SK-N-SH treated with all-trans-retinoic acid at 6 μM for 48 hours (cell line): ENCODE measurements at regions not wholly inside any gene's neighbourhood (a gene's known extent, or its start where the extent isn't known, plus 50 kb on each side); places are given as distances from the start of the nearest gene placed in this dataset.

ENCODE experiments used
- ATAC-seq: fragments of 200-7000 bp; cut with Tn5 transposase; 3 replicates; pipeline ENCODE4 v1.9.1; 2020; ENCODE audit warnings: mild to moderate bottlenecking, moderate library complexity
- CSDC2 ChIP-seq: fragments of 250-450 bp; sonication (Bioruptor Pico); IDR thresholded peaks from 2 replicates; pipeline ENCODE4 v1.5.0; 2020; ENCODE audit warnings: mild to moderate bottlenecking, moderate library complexity
- CSRNP3 ChIP-seq: fragments of 250-450 bp; sonication (Bioruptor Pico); IDR thresholded peaks from 2 replicates; pipeline ENCODE4 v1.5.1; 2021; ENCODE audit warnings: mild to moderate bottlenecking, moderate library complexity
- ESRRG ChIP-seq: fragments of 250-450 bp; sonication (Bioruptor Pico); IDR thresholded peaks from 2 replicates; pipeline ENCODE4 v1.6.1; 2021; ENCODE audit warnings: mild to moderate bottlenecking
- GLIS3 ChIP-seq: fragments of 250-450 bp; sonication (Bioruptor Pico); IDR thresholded peaks from 2 replicates; pipeline ENCODE4 v1.5.0; 2020; ENCODE audit warnings: mild to moderate bottlenecking, moderate library complexity
- OSR1 ChIP-seq: fragments of 250-450 bp; sonication (Bioruptor Pico); IDR thresholded peaks from 2 replicates; pipeline ENCODE4 v1.8.0; 2022; ENCODE audit warnings: moderate library complexity, mild to moderate bottlenecking, inconsistent platforms
- PATZ1 ChIP-seq: fragments of 250-450 bp; sonication (Bioruptor Pico); IDR thresholded peaks from 2 replicates; pipeline ENCODE4 v1.8.0; 2020; ENCODE audit warnings: mild to moderate bottlenecking, moderate library complexity, borderline replicate concordance
- POU6F1 ChIP-seq: fragments of 250-450 bp; sonication (Bioruptor Pico); IDR thresholded peaks from 2 replicates; pipeline ENCODE4 v1.8.0; 2021; ENCODE audit warnings: low read depth, mild to moderate bottlenecking, moderate library complexity, borderline replicate concordance
- TCF4 ChIP-seq: fragments of 250-450 bp; sonication (Bioruptor Pico); IDR thresholded peaks from 2 replicates; pipeline ENCODE4 v1.8.0; 2021; ENCODE audit warnings: mild to moderate bottlenecking, moderate library complexity, borderline replicate concordance
- TOX ChIP-seq: fragments of 250-450 bp; sonication (Bioruptor Pico); IDR thresholded peaks from 2 replicates; pipeline ENCODE4 v1.8.0; 2021; ENCODE audit warnings: mild to moderate bottlenecking, moderate library complexity, borderline replicate concordance
- TSHZ2 ChIP-seq: fragments of 250-450 bp; sonication (Bioruptor Pico); IDR thresholded peaks from 2 replicates; pipeline ENCODE4 v1.5.0; 2020; ENCODE audit warnings: mild to moderate bottlenecking, moderate library complexity
- ZFP30 ChIP-seq: fragments of 450-650 bp; formaldehyde crosslinking; IDR thresholded peaks from 2 replicates; pipeline ENCODE4 v1.5.0; 2022; ENCODE audit warnings: mild to moderate bottlenecking, moderate library complexity
- ZNF565 ChIP-seq: fragments of 450-650 bp; formaldehyde crosslinking; conservative IDR thresholded peaks from 2 replicates; pipeline ENCODE4 v1.5.0; 2020; ENCODE audit warnings: low read depth, mild to moderate bottlenecking, moderate library complexity
- ZNF70 ChIP-seq: fragments of 450-650 bp; formaldehyde crosslinking; IDR thresholded peaks from 2 replicates; pipeline ENCODE4 v1.5.0; 2020; ENCODE audit warnings: mild to moderate bottlenecking, moderate library complexity
- ZNF8 ChIP-seq: fragments of 450-650 bp; formaldehyde crosslinking; IDR thresholded peaks from 2 replicates; pipeline ENCODE4 v1.5.0; 2020; ENCODE audit warnings: mild to moderate bottlenecking, moderate library complexity
- TF ChIP-seq, protein P1 (sequence below): fragments of 250-450 bp; sonication (Bioruptor Pico); IDR thresholded peaks from 2 replicates; pipeline ENCODE4 v1.5.1; 2020; ENCODE audit warnings: low read depth, mild to moderate bottlenecking, moderate library complexity

GRCh38 chr3:194031349-194031748 lies 104.6 kb upstream of the HES1 start (continued):
- TF ChIP-seq, protein P1, sequence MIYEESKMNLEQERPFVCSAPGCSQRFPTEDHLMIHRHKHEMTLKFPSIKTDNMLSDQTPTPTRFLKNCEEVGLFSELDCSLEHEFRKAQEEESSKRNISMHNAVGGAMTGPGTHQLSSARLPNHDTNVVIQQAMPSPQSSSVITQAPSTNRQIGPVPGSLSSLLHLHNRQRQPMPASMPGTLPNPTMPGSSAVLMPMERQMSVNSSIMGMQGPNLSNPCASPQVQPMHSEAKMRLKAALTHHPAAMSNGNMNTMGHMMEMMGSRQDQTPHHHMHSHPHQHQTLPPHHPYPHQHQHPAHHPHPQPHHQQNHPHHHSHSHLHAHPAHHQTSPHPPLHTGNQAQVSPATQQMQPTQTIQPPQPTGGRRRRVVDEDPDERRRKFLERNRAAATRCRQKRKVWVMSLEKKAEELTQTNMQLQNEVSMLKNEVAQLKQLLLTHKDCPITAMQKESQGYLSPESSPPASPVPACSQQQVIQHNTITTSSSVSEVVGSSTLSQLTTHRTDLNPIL (CRISPR knock-in tag) = no peak
- TF ChIP-seq ZNF70 (CRISPR knock-in tag) (no peak), POU6F1 (CRISPR knock-in tag) (no peak), TOX (CRISPR knock-in tag) (no peak), ZNF565 (CRISPR knock-in tag) (no peak)

GRCh38 chr3:194031867-194032635 lies 103.9 kb upstream of the HES1 start:
- TF ChIP-seq GLIS3 (CRISPR knock-in tag) = no peak
- ATAC-seq = no peak

GRCh38 chr3:194032828-194033435 lies 103.0 kb upstream of the HES1 start:
- ATAC-seq = no peak
- no peak for TF ChIP-seq GLIS3 (CRISPR knock-in tag)
- TF ChIP-seq OSR1 = no peak
- no peak for TF ChIP-seq ZFP30 (CRISPR knock-in tag)
- no peak for TF ChIP-seq CSDC2 (CRISPR knock-in tag)
- TF ChIP-seq TCF4 (CRISPR knock-in tag) = no peak
- TF ChIP-seq ESRRG (CRISPR knock-in tag) = no peak
- no peak for TF ChIP-seq TSHZ2 (CRISPR knock-in tag)
- TF ChIP-seq, protein P1 (CRISPR knock-in tag) = no peak
- TF ChIP-seq ZNF8 = no peak
- TF ChIP-seq PATZ1 (CRISPR knock-in tag) = no peak
- TF ChIP-seq ZNF565 (CRISPR knock-in tag) = no peak
- TF ChIP-seq CSRNP3 = no peak
- TF ChIP-seq TOX (CRISPR knock-in tag) = no peak
